ENCODE measurements at regions not wholly inside any gene's neighbourhood (a gene's known extent, or its start where the extent isn't known, plus 50 kb on each side); places are given as distances from the start of the nearest gene placed in this dataset.

GRCh38 chr5:3002230-3002629 is 250.8 kb upstream of the IRX2 start (continued):
- TF ChIP-seq, protein P1, sequence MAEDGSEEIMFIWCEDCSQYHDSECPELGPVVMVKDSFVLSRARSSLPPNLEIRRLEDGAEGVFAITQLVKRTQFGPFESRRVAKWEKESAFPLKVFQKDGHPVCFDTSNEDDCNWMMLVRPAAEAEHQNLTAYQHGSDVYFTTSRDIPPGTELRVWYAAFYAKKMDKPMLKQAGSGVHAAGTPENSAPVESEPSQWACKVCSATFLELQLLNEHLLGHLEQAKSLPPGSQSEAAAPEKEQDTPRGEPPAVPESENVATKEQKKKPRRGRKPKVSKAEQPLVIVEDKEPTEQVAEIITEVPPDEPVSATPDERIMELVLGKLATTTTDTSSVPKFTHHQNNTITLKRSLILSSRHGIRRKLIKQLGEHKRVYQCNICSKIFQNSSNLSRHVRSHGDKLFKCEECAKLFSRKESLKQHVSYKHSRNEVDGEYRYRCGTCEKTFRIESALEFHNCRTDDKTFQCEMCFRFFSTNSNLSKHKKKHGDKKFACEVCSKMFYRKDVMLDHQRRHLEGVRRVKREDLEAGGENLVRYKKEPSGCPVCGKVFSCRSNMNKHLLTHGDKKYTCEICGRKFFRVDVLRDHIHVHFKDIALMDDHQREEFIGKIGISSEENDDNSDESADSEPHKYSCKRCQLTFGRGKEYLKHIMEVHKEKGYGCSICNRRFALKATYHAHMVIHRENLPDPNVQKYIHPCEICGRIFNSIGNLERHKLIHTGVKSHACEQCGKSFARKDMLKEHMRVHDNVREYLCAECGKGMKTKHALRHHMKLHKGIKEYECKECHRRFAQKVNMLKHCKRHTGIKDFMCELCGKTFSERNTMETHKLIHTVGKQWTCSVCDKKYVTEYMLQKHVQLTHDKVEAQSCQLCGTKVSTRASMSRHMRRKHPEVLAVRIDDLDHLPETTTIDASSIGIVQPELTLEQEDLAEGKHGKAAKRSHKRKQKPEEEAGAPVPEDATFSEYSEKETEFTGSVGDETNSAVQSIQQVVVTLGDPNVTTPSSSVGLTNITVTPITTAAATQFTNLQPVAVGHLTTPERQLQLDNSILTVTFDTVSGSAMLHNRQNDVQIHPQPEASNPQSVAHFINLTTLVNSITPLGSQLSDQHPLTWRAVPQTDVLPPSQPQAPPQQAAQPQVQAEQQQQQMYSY (CRISPR knock-in tag; IDR thresholded peaks at IDR 0.05), result no peak
- TF ChIP-seq MYB (IDR thresholded peaks at IDR 0.05; ENCODE audit: borderline replicate concordance, low read depth, low read length) (no peak), MLLT1 (IDR thresholded peaks at IDR 0.05) (no peak), BHLHE40 (IDR thresholded peaks at IDR 0.05; ENCODE audit: borderline replicate concordance in 1 of 2, low read depth in 2 of 2, low read length in 1 of 2) (no peak), CREB1 (IDR thresholded peaks at IDR 0.05; ENCODE audit: low read depth) (no peak), IKZF2 (IDR thresholded peaks at IDR 0.05) (no peak), ATF7 (IDR thresholded peaks at IDR 0.05; ENCODE audit: low read depth) (no peak)
- TF ChIP-seq, protein P2, sequence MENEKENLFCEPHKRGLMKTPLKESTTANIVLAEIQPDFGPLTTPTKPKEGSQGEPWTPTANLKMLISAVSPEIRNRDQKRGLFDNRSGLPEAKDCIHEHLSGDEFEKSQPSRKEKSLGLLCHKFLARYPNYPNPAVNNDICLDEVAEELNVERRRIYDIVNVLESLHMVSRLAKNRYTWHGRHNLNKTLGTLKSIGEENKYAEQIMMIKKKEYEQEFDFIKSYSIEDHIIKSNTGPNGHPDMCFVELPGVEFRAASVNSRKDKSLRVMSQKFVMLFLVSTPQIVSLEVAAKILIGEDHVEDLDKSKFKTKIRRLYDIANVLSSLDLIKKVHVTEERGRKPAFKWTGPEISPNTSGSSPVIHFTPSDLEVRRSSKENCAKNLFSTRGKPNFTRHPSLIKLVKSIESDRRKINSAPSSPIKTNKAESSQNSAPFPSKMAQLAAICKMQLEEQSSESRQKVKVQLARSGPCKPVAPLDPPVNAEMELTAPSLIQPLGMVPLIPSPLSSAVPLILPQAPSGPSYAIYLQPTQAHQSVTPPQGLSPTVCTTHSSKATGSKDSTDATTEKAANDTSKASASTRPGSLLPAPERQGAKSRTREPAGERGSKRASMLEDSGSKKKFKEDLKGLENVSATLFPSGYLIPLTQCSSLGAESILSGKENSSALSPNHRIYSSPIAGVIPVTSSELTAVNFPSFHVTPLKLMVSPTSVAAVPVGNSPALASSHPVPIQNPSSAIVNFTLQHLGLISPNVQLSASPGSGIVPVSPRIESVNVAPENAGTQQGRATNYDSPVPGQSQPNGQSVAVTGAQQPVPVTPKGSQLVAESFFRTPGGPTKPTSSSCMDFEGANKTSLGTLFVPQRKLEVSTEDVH (IDR thresholded peaks at IDR 0.05; ENCODE audit: low read depth, partially characterized antibody), result no peak
- TF ChIP-seq, protein P3, sequence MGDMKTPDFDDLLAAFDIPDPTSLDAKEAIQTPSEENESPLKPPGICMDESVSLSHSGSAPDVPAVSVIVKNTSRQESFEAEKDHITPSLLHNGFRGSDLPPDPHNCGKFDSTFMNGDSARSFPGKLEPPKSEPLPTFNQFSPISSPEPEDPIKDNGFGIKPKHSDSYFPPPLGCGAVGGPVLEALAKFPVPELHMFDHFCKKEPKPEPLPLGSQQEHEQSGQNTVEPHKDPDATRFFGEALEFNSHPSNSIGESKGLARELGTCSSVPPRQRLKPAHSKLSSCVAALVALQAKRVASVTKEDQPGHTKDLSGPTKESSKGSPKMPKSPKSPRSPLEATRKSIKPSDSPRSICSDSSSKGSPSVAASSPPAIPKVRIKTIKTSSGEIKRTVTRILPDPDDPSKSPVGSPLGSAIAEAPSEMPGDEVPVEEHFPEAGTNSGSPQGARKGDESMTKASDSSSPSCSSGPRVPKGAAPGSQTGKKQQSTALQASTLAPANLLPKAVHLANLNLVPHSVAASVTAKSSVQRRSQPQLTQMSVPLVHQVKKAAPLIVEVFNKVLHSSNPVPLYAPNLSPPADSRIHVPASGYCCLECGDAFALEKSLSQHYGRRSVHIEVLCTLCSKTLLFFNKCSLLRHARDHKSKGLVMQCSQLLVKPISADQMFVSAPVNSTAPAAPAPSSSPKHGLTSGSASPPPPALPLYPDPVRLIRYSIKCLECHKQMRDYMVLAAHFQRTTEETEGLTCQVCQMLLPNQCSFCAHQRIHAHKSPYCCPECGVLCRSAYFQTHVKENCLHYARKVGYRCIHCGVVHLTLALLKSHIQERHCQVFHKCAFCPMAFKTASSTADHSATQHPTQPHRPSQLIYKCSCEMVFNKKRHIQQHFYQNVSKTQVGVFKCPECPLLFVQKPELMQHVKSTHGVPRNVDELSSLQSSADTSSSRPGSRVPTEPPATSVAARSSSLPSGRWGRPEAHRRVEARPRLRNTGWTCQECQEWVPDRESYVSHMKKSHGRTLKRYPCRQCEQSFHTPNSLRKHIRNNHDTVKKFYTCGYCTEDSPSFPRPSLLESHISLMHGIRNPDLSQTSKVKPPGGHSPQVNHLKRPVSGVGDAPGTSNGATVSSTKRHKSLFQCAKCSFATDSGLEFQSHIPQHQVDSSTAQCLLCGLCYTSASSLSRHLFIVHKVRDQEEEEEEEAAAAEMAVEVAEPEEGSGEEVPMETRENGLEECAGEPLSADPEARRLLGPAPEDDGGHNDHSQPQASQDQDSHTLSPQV (IDR thresholded peaks at IDR 0.05), result no peak
- TF ChIP-seq, protein P4, sequence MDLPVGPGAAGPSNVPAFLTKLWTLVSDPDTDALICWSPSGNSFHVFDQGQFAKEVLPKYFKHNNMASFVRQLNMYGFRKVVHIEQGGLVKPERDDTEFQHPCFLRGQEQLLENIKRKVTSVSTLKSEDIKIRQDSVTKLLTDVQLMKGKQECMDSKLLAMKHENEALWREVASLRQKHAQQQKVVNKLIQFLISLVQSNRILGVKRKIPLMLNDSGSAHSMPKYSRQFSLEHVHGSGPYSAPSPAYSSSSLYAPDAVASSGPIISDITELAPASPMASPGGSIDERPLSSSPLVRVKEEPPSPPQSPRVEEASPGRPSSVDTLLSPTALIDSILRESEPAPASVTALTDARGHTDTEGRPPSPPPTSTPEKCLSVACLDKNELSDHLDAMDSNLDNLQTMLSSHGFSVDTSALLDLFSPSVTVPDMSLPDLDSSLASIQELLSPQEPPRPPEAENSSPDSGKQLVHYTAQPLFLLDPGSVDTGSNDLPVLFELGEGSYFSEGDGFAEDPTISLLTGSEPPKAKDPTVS (IDR thresholded peaks at IDR 0.05; ENCODE audit: low read depth, low read length), result no peak
